ENCODE measurements at regions not wholly inside any gene's neighbourhood (a gene's known extent, or its start where the extent isn't known, plus 50 kb on each side); places are given as distances from the start of the nearest gene placed in this dataset.

- TF ChIP-seq MXI1 (IDR thresholded peaks at IDR 0.05; ENCODE audit: borderline replicate concordance, low read depth, low read length): no peak
- no peak for TF ChIP-seq FOS (IDR thresholded peaks at IDR 0.05; ENCODE audit: low read depth, low read length)
- TF ChIP-seq MAZ (IDR thresholded peaks at IDR 0.05; ENCODE audit: borderline replicate concordance, low read depth, low read length): no peak
- TF ChIP-seq BHLHE40 (IDR thresholded peaks at IDR 0.05; ENCODE audit: low read depth, low read length): no peak
- no peak for TF ChIP-seq CEBPB (IDR thresholded peaks at IDR 0.05; ENCODE audit: low read depth, low read length)
- TF ChIP-seq MAFK (IDR thresholded peaks at IDR 0.05; ENCODE audit: low read depth, low read length): no peak
- no peak for TF ChIP-seq ELK1 (IDR thresholded peaks at IDR 0.05; ENCODE audit: borderline replicate concordance, low read depth, low read length)
- no peak for TF ChIP-seq SMC3 (IDR thresholded peaks at IDR 0.05; ENCODE audit: low read depth, low read length)
- no peak for TF ChIP-seq NFE2L2 (IDR thresholded peaks at IDR 0.05; ENCODE audit: low read depth, low read length)
- no peak for TF ChIP-seq CHD1 (IDR thresholded peaks at IDR 0.05; ENCODE audit: low read depth, low read length)
- no peak for TF ChIP-seq RCOR1 (IDR thresholded peaks at IDR 0.05; ENCODE audit: insufficient replicate concordance, low read length)
- TF ChIP-seq, protein P1, sequence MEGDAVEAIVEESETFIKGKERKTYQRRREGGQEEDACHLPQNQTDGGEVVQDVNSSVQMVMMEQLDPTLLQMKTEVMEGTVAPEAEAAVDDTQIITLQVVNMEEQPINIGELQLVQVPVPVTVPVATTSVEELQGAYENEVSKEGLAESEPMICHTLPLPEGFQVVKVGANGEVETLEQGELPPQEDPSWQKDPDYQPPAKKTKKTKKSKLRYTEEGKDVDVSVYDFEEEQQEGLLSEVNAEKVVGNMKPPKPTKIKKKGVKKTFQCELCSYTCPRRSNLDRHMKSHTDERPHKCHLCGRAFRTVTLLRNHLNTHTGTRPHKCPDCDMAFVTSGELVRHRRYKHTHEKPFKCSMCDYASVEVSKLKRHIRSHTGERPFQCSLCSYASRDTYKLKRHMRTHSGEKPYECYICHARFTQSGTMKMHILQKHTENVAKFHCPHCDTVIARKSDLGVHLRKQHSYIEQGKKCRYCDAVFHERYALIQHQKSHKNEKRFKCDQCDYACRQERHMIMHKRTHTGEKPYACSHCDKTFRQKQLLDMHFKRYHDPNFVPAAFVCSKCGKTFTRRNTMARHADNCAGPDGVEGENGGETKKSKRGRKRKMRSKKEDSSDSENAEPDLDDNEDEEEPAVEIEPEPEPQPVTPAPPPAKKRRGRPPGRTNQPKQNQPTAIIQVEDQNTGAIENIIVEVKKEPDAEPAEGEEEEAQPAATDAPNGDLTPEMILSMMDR (conservative IDR thresholded peaks at IDR 0.05; ENCODE audit: low read depth, low read length): no peak
- no peak for TF ChIP-seq POLR2A (IDR thresholded peaks at IDR 0.05; ENCODE audit: low read depth, low read length)
- TF ChIP-seq, protein P2, sequence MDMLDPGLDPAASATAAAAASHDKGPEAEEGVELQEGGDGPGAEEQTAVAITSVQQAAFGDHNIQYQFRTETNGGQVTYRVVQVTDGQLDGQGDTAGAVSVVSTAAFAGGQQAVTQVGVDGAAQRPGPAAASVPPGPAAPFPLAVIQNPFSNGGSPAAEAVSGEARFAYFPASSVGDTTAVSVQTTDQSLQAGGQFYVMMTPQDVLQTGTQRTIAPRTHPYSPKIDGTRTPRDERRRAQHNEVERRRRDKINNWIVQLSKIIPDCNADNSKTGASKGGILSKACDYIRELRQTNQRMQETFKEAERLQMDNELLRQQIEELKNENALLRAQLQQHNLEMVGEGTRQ (IDR thresholded peaks at IDR 0.05; ENCODE audit: low read depth, low read length): no peak
- TF ChIP-seq RFX5 (IDR thresholded peaks at IDR 0.05; ENCODE audit: low read depth, low read length): no peak
- no peak for TF ChIP-seq RAD21 (IDR thresholded peaks at IDR 0.05; ENCODE audit: low read length)
- dilution Hi-C loops (cut with HindIII; ENCODE audit: low sequenced_read_pairs, unreplicated experiment): no loop called here
Measured at GRCh38 chr4:138668309-138668708, 347.3 kb upstream of the NOCT start.

More at GRCh38 chr4:138668309-138668708, 347.3 kb upstream of the NOCT start:
- H3K36me3 ChIP-seq (ENCODE audit: control insufficient read depth, insufficient read depth, low read length): no peaks in the 10 kb centered on the region
- H2AK9ac ChIP-seq (replicated peaks; ENCODE audit: low read depth, low read length, poor library complexity): no peak overlapping the region
- H2BK20ac ChIP-seq (ENCODE audit: low read depth, low read length): no peak overlapping the region; the same call in 1 of the 2 replicates
- in situ Hi-C loops (cut with MboI; ENCODE audit: low sequenced_read_pairs) (no loop called here), intact Hi-C loops (cut with micrococcal nuclease) (no loop called here)
- H4K5ac ChIP-seq (ENCODE audit: low read depth, low read length): no peak overlapping the region
- H2BK5ac ChIP-seq (ENCODE audit: low read depth, low read length, poor library complexity, severe bottlenecking): no peak overlapping the region
- POLR2A ChIA-PET (ENCODE audit: unreplicated experiment): no interaction called here
- H3K4ac ChIP-seq (ENCODE audit: low read depth, low read length): peak overlapping the region; percentile 74; the same call in 1 of the 2 replicates
- no peak overlapping the region for H3K9ac ChIP-seq (ENCODE audit: low read depth, low read length)
- H2AK5ac ChIP-seq (ENCODE audit: low read depth, low read length): peak overlapping the region; percentile 94
- no peak overlapping the region for H3K4me2 ChIP-seq (ENCODE audit: low read depth, low read length)
- CTCF ChIA-PET: no interaction called here
- 100% methylated on average over 1 of the region's 3 CpGs; no CpG with 5 or more reads in 1 of the 2 experiments for WGBS, 2 experiments (ENCODE audit: extremely low coverage in 2 of 2, insufficient read length in 1 of 2)
- H4K91ac ChIP-seq (ENCODE audit: insufficient read depth, low read depth, low read length): peak overlapping the region; percentile 27; the same call in 1 of the 2 replicates
- H3K23ac ChIP-seq (ENCODE audit: low read depth, low read length): no peak overlapping the region
- H2BK120ac ChIP-seq (ENCODE audit: low read depth, low read length): peak overlapping the region; percentile 30; the same call in 1 of the 2 replicates
- no peaks in the 10 kb centered on the region for H3K27me3 ChIP-seq (ENCODE audit: control insufficient read depth, insufficient read depth, low read length)
- H4K20me1 ChIP-seq (ENCODE audit: insufficient read depth, low read length): no peaks in the 10 kb centered on the region
- 0 out of 4 replicates have a peak overlapping the region, but pooled peaks have one; percentile 13 to 39 for H4K8ac ChIP-seq (ENCODE audit: low read depth in 2 of 2, low read length in 2 of 2)
- peaks cover 7% of the 10 kb centered on the region; the same call in 1 of the 2 replicates for H3K9me1 ChIP-seq (ENCODE audit: insufficient read depth, low read length)
- no peak overlapping the region for H3K4me3 ChIP-seq (ENCODE audit: insufficient read depth, low read depth, low read length)
- BruUV-seq (replicated peaks): no TSS peak
- peak overlapping the region; percentile 52; the same call in 1 of the 2 replicates for H3K14ac ChIP-seq (replicated peaks; ENCODE audit: low read depth, low read length)
- no peak overlapping the region for H2AFZ ChIP-seq (replicated peaks; ENCODE audit: low read length, poor library complexity)
- H3K9me3 ChIP-seq (ENCODE audit: control insufficient read depth, insufficient read depth, low read length): no peaks in the 10 kb centered on the region
- H3K27ac ChIP-seq (ENCODE audit: insufficient read depth, low read length): no peak overlapping the region
- DNase-seq: no peak
- H3K4me1 ChIP-seq (ENCODE audit: control insufficient read depth, insufficient read depth, low read length): peaks cover 11% of the 10 kb centered on the region
- H3K56ac ChIP-seq (ENCODE audit: extremely low read depth, insufficient read depth, low read length): no peak overlapping the region
- no peaks in the 10 kb centered on the region for H3K79me1 ChIP-seq (ENCODE audit: low read depth in 1 of 2, low read length in 2 of 2)
- 0 out of 2 replicates have a peak overlapping the region, but pooled peaks have one; percentile 28 for H3K18ac ChIP-seq (ENCODE audit: low read depth, low read length)
- H2BK15ac ChIP-seq (ENCODE audit: low read depth, low read length): peak overlapping the region; percentile 80; the same call in 1 of the 3 replicates
- ATAC-seq (ENCODE audit: low read depth): no peak
